GM23248 (cell line): ENCODE measurements at regions not wholly inside any gene's neighbourhood (a gene's known extent, or its start where the extent isn't known, plus 50 kb on each side); places are given as distances from the start of the nearest gene placed in this dataset.

ENCODE experiments used
- DNase-seq: peaks from one replicate; pipeline ENCODE4 v3.0.0-alpha.2; 2015
- H2AFZ ChIP-seq: fragments of 200-600 bp; sonication (generic); 2 replicates; pipeline ENCODE4 v1.6.1; 2016; ENCODE audit warnings: antibody characterized with exemption
- H3F3A ChIP-seq: fragments of 200-600 bp; sonication (generic); 2 replicates; pipeline ENCODE4 v1.6.1; 2016; ENCODE audit warnings: mild to moderate bottlenecking, antibody characterized with exemption, mixed run types; ENCODE audit not compliant: insufficient read depth
- H3K27ac ChIP-seq: fragments of 200-600 bp; sonication (generic); 2 replicates; pipeline ENCODE4 v1.5.1; 2016; ENCODE audit warnings: mild to moderate bottlenecking
- H3K27me3 ChIP-seq: fragments of 200-600 bp; sonication (generic); replicated peaks from 2 replicates; pipeline ENCODE4 v1.6.1; 2016; ENCODE audit warnings: mild to moderate bottlenecking; ENCODE audit not compliant: insufficient read depth
- H3K36me3 ChIP-seq: fragments of 200-600 bp; sonication (generic); 2 replicates; pipeline ENCODE4 v1.6.1; 2016; ENCODE audit warnings: low read depth, mild to moderate bottlenecking
- H3K4me1 ChIP-seq: fragments of 200-600 bp; sonication (generic); 2 replicates; pipeline ENCODE4 v1.6.1; 2016; ENCODE audit warnings: mild to moderate bottlenecking; ENCODE audit not compliant: insufficient read depth
- H3K4me2 ChIP-seq: fragments of 200-600 bp; sonication (generic); one replicate; pipeline ENCODE4 v1.6.1; 2016; ENCODE audit warnings: mild to moderate bottlenecking; ENCODE audit not compliant: unreplicated experiment
- H3K4me3 ChIP-seq: fragments of 200-600 bp; sonication (generic); 2 replicates; pipeline ENCODE4 v1.5.1; 2016; ENCODE audit warnings: mild to moderate bottlenecking
- H3K79me2 ChIP-seq: fragments of 200-600 bp; sonication (generic); 2 replicates; pipeline ENCODE4 v1.6.1; 2016; ENCODE audit warnings: mild to moderate bottlenecking; ENCODE audit not compliant: insufficient read depth
- H3K9ac ChIP-seq: fragments of 200-600 bp; sonication (generic); 2 replicates; pipeline ENCODE4 v1.6.1; 2016; ENCODE audit warnings: mild to moderate bottlenecking
- H3K9me2 ChIP-seq: fragments of 200-600 bp; sonication (generic); 2 replicates; pipeline ENCODE4 v1.6.1; 2016; ENCODE audit warnings: mixed run types, mild to moderate bottlenecking, moderate library complexity; ENCODE audit not compliant: insufficient read depth
- H3K9me3 ChIP-seq: fragments of 200-600 bp; sonication (generic); one replicate; pipeline ENCODE4 v1.6.1; 2017; ENCODE audit warnings: low read depth
- H4K20me1 ChIP-seq: fragments of 200-600 bp; sonication (generic); 2 replicates; pipeline ENCODE4 v1.6.0; 2016; ENCODE audit not compliant: insufficient read depth
- EZH2 ChIP-seq: fragments of 200-600 bp; sonication (generic); IDR thresholded peaks from 2 replicates; pipeline ENCODE4 v1.6.1; 2018; ENCODE audit warnings: antibody characterized with exemption, mild to moderate bottlenecking; ENCODE audit not compliant: insufficient read depth, poor library complexity, severe bottlenecking
- EZH2phosphoT487 ChIP-seq: fragments of 200-600 bp; sonication (generic); IDR thresholded peaks from 2 replicates; pipeline ENCODE4 v1.6.1; 2018; ENCODE audit warnings: antibody characterized with exemption, moderate library complexity, mild to moderate bottlenecking, low read depth; ENCODE audit not compliant: insufficient read depth
- WGBS, 2 experiments: methylation state at CpG; one replicate each; pipeline ENCODE4 v1.1.6; 2015 to 2017; ENCODE audit warnings: low lambda C conversion rate in 2 of 2, low coverage in 1 of 2; ENCODE audit errors: missing lambda C conversion rate in 2 of 2; 5-methylcytosine and 5-hydroxymethylcytosine counted together
- in situ Hi-C: fragments of 300-500 bp; cut with MboI; formaldehyde crosslinking; loops from 2 replicates; pipeline ENCODE4 v1.15.0; 2020

DNA sequence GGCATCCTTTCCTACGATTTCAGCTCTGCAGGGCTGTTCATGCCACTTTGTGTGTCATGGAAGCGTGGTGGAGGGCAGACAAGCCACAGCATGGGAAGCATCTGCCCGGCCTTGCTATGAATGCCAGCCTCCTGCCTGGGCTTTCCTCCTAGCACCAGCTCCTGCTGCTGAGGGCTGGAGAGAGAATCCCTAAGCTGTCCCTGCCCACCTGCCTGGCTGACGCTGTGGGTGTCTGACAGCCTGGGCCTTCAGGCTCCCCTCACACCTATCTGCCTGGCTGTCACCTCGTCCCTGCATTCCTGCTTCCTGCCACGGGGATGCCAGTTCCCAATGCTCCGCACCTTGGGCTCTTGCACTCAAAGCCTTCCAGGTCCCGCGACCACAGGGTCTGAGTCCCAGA is 606.5 kb upstream of the MGMT start:
- H3K27me3 ChIP-seq: no peaks in the 10 kb centered on the region
- H3K9me2 ChIP-seq: no peaks in the 10 kb centered on the region
- H3K4me3 ChIP-seq: no peak overlapping the region
- H3K36me3 ChIP-seq: no peaks in the 10 kb centered on the region
- 51 to 56% methylated on average over 9 of the region's 9 CpGs for WGBS, 2 experiments
- H3F3A ChIP-seq: no peaks in the 10 kb centered on the region
- DNase-seq: no peak
- no peak overlapping the region for H2AFZ ChIP-seq
- no peak overlapping the region for H3K27ac ChIP-seq
- no peak overlapping the region for H3K9ac ChIP-seq
- no peaks in the 10 kb centered on the region for H4K20me1 ChIP-seq
- no peaks in the 10 kb centered on the region for H3K4me1 ChIP-seq
- H3K4me2 ChIP-seq: no peak overlapping the region
- TF ChIP-seq EZH2phosphoT487 (no peak), EZH2 (no peak)
- H3K79me2 ChIP-seq: no peaks in the 10 kb centered on the region
- H3K9me3 ChIP-seq: no peaks in the 10 kb centered on the region
- in situ Hi-C loops: no loop called here

DNA sequence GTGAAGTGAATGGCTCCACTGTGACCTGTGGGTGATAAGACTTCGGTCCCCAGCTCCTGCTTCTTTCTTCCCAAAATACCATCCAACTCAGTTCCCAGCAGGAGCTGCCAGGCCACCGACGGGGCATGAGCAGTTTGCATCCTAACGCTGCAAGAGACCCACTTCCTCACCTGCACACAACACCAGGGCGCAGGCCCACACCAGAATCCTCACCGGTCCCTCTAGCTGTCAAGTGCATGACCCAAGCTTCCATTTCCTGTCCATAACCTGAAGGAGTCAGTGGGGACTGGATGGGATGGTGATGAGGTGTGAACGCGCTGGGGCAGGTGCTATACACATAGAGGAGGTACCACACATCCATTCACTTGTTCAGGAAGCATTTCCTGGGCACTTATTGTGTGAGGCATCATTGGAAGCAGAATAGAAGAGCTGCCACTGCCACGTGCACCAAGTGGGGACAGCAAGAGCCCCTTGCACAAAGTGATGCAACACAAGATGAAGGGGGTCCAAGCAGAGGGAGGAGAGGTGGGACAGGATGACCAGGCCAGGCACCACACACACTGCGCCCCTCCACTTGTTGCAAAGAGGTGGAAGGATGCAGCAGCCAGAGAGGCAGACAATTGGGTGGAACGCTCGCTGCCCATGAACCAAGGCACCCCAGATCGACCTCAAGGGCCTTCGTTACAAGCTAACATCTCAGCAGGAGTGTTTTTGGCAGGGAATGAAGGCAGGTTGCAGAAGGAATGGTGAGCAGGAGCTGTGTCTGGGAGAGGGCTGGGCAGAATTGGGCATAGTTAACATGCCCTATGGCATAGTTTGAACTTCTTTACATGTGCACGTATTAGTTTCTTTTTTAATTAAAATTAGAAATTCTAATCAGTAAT is 605.8 kb upstream of the MGMT start:
- WGBS, 2 experiments: 65 to 69% methylated on average over 15 of the region's 15 CpGs

DNA sequence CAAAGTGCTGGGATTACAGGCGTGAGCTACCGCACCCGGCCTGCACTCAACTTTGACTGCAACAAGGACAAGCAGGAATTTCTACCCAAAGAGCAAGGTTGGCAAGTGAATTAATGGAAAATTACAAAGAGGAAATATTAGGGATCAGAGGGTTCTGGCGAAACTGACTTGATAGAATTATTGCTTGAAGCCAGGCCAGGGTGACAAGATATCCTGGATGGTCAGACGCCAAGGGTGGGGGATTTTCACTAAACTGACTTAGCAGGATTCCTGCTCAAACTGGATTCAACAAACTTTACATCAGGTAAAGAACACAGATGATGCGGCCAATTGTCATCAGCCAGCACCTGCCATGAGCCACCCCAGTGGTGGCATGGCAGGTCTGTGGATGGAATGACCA is 603.6 kb upstream of the MGMT start:
- TF ChIP-seq EZH2 (no peak), EZH2phosphoT487 (no peak)
- H2AFZ ChIP-seq: no peak overlapping the region
- no peak overlapping the region for H3K4me3 ChIP-seq
- no peaks in the 10 kb centered on the region for H3K27me3 ChIP-seq
- no peak for DNase-seq
- no peaks in the 10 kb centered on the region for H3K4me1 ChIP-seq
- H3F3A ChIP-seq: no peaks in the 10 kb centered on the region
- 67 to 73% methylated on average over 6 of the region's 6 CpGs for whole genome bisulfite sequencing, 2 experiments
- no peaks in the 10 kb centered on the region for H3K9me2 ChIP-seq
- no peak overlapping the region for H3K27ac ChIP-seq
- H3K9ac ChIP-seq: no peak overlapping the region
- no peak overlapping the region for H3K4me2 ChIP-seq
- no peaks in the 10 kb centered on the region for H3K9me3 ChIP-seq
- H4K20me1 ChIP-seq: no peaks in the 10 kb centered on the region
- no peaks in the 10 kb centered on the region for H3K36me3 ChIP-seq
- in situ Hi-C loops: no loop called here
- no peaks in the 10 kb centered on the region for H3K79me2 ChIP-seq

More for the DNA sequence above, 605.8 kb upstream of the MGMT start:
- Histone ChIP-seq H3K4me2 (no peak overlapping the region), H3K79me2 (no peaks in the 10 kb centered on the region), H3K9me3 (no peaks in the 10 kb centered on the region), H4K20me1 (no peaks in the 10 kb centered on the region), H3K9ac (no peak overlapping the region), H3K27ac (no peak overlapping the region), H3K9me2 (no peaks in the 10 kb centered on the region), H3K36me3 (no peaks in the 10 kb centered on the region), H3K4me3 (no peak overlapping the region), H2AFZ (no peak overlapping the region), H3F3A (no peaks in the 10 kb centered on the region), H3K27me3 (no peaks in the 10 kb centered on the region), H3K4me1 (no peaks in the 10 kb centered on the region)
- TF ChIP-seq EZH2phosphoT487 (no peak), EZH2 (no peak)
- in situ Hi-C loops: no loop called here
- no peak for DNase-seq

DNA sequence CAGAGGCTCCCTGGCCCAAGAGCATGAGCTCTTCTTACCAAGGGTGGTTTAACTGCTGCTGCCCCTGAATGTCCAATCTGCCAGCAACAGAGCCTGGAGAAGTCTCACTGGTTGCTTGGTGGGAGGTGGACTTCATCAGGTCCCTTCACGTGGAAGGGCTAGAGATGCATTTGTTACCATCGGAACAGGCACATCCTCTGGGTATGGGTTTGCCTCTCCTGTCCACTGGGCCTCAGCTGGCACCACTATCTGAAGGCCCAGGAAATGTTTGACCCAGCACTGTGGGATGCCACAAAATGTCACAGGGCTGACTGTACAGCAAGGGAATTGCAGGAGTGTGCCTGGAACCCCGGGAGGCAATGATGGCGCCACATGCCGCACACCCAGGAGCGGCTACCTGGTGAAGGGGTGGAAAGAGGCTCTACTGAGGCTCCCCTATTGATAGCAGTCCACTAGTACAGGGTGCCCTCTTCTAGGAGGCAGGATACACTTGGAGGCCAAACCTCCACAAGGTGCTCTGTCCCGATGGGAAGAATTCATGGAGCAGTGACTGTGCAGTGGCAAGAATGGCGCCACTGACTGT is 603.1 kb upstream of the MGMT start:
- Histone ChIP-seq H3F3A (no peaks in the 10 kb centered on the region), H3K27ac (no peak overlapping the region), H3K9me3 (no peaks in the 10 kb centered on the region), H4K20me1 (no peaks in the 10 kb centered on the region), H3K9me2 (no peaks in the 10 kb centered on the region), H3K4me2 (no peak overlapping the region), H3K9ac (no peak overlapping the region), H3K79me2 (no peaks in the 10 kb centered on the region), H3K36me3 (no peaks in the 10 kb centered on the region), H3K4me3 (no peak overlapping the region), H3K27me3 (no peaks in the 10 kb centered on the region), H2AFZ (no peak overlapping the region), H3K4me1 (no peaks in the 10 kb centered on the region)
- no peak for TF ChIP-seq EZH2phosphoT487
- TF ChIP-seq EZH2: no peak
- in situ Hi-C loops: no loop called here
- DNase-seq: no peak
- WGBS, 2 experiments: 67 to 77% methylated on average over 8 of the region's 8 CpGs
